ENCODE measurements at regions not wholly inside any gene's neighbourhood (a gene's known extent, or its start where the extent isn't known, plus 50 kb on each side); places are given as distances from the start of the nearest gene placed in this dataset.
A peak's percentile ranks its signal among the peaks of the same experiment; 100 is the strongest.

DNA sequence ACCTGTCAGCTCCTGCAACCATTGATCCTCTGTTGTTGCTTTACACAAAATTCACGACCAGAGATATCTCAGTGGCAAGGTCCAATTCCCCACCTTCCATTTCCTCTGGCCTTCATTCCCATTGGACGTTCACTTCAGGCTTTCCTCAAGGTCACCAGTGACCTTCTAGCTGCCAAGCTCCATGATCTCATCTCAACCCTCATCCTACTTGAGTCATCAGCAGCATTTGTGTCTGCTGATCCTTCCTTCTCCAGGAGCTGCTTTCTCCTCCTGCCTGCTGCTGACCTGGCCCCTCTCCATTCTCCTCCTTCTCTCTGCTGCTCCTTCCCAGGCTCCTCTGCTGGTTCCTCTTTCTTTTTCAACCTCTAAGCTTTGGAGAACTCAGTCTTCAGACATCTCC lies 66.2 kb upstream of the C10orf90 start:
- Mint-ChIP-seq H3K36me3 (ENCODE audit: insufficient read depth) (no peaks in the 10 kb centered on the region), H3K27me3 (peaks cover 30% of the 10 kb centered on the region)
- TF ChIP-seq, protein P1, sequence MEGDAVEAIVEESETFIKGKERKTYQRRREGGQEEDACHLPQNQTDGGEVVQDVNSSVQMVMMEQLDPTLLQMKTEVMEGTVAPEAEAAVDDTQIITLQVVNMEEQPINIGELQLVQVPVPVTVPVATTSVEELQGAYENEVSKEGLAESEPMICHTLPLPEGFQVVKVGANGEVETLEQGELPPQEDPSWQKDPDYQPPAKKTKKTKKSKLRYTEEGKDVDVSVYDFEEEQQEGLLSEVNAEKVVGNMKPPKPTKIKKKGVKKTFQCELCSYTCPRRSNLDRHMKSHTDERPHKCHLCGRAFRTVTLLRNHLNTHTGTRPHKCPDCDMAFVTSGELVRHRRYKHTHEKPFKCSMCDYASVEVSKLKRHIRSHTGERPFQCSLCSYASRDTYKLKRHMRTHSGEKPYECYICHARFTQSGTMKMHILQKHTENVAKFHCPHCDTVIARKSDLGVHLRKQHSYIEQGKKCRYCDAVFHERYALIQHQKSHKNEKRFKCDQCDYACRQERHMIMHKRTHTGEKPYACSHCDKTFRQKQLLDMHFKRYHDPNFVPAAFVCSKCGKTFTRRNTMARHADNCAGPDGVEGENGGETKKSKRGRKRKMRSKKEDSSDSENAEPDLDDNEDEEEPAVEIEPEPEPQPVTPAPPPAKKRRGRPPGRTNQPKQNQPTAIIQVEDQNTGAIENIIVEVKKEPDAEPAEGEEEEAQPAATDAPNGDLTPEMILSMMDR (IDR thresholded peaks at IDR 0.05; ENCODE audit: unreplicated experiment), result no peak

GRCh38 chr10:126738001-126738400 lies 67.5 kb upstream of the C10orf90 start:
- peaks cover 2% of the 10 kb centered on the region for H3K4me1 Mint-ChIP-seq (ENCODE audit: low read depth)
- TF ChIP-seq, protein P1 (IDR thresholded peaks at IDR 0.05; ENCODE audit: unreplicated experiment), result no peak
- DNase-seq (ENCODE audit: low spot score, unreplicated experiment), result no peak
- no peaks in the 10 kb centered on the region for H3K9me3 Mint-ChIP-seq (ENCODE audit: low read depth)
- peaks cover 29% of the 10 kb centered on the region for H3K27me3 Mint-ChIP-seq
- no peak overlapping the region for H3K4me3 Mint-ChIP-seq (ENCODE audit: low read depth)
- H3K27ac Mint-ChIP-seq, result no peak overlapping the region
- no peaks in the 10 kb centered on the region for H3K36me3 Mint-ChIP-seq (ENCODE audit: insufficient read depth)

More for the DNA sequence above, 66.2 kb upstream of the C10orf90 start:
- Mint-ChIP-seq H3K27ac (no peak overlapping the region), H3K4me1 (ENCODE audit: low read depth) (peaks cover 2% of the 10 kb centered on the region), H3K4me3 (ENCODE audit: low read depth) (no peak overlapping the region), H3K9me3 (ENCODE audit: low read depth) (no peaks in the 10 kb centered on the region)
- DNase-seq (ENCODE audit: low spot score, unreplicated experiment), result no peak

- no peak for DNase-seq (ENCODE audit: low spot score, unreplicated experiment)
- no peak overlapping the region for H3K27ac Mint-ChIP-seq
- peaks cover 3% of the 10 kb centered on the region for H3K4me1 Mint-ChIP-seq (ENCODE audit: low read depth)
- no peaks in the 10 kb centered on the region for H3K36me3 Mint-ChIP-seq (ENCODE audit: insufficient read depth)
- H3K27me3 Mint-ChIP-seq, result peaks cover 27% of the 10 kb centered on the region
- TF ChIP-seq, protein P1 (IDR thresholded peaks at IDR 0.05; ENCODE audit: unreplicated experiment), result no peak
- no peak overlapping the region for H3K4me3 Mint-ChIP-seq (ENCODE audit: low read depth)
- H3K9me3 Mint-ChIP-seq (ENCODE audit: low read depth), result no peaks in the 10 kb centered on the region
Measured at GRCh38 chr10:126744571-126744970, 74.1 kb upstream of the C10orf90 start.

GRCh38 chr10:126749015-126749655 lies 78.6 kb upstream of the C10orf90 start:
- H3K27me3 Mint-ChIP-seq, result peaks cover 11% of the 10 kb centered on the region
- peaks cover 3% of the 10 kb centered on the region for H3K4me1 Mint-ChIP-seq (ENCODE audit: low read depth)
- H3K4me3 Mint-ChIP-seq (ENCODE audit: low read depth), result no peak overlapping the region
- no peaks in the 10 kb centered on the region for H3K9me3 Mint-ChIP-seq (ENCODE audit: low read depth)
- DNase-seq (ENCODE audit: low spot score, unreplicated experiment), result peak; percentile 68
- no peak overlapping the region for H3K27ac Mint-ChIP-seq
- TF ChIP-seq, protein P1 (IDR thresholded peaks at IDR 0.05; ENCODE audit: unreplicated experiment), result peak; percentile 86
- no peaks in the 10 kb centered on the region for H3K36me3 Mint-ChIP-seq (ENCODE audit: insufficient read depth)

GRCh38 chr10:126754966-126755365 lies 84.5 kb upstream of the C10orf90 start:
- peaks cover 4% of the 10 kb centered on the region for H3K4me1 Mint-ChIP-seq (ENCODE audit: low read depth)
- no peak overlapping the region for H3K4me3 Mint-ChIP-seq (ENCODE audit: low read depth)
- DNase-seq (ENCODE audit: low spot score, unreplicated experiment), result no peak
- peaks cover 3% of the 10 kb centered on the region for H3K9me3 Mint-ChIP-seq (ENCODE audit: low read depth)
- H3K27me3 Mint-ChIP-seq, result peaks cover 4% of the 10 kb centered on the region
- H3K36me3 Mint-ChIP-seq (ENCODE audit: insufficient read depth), result no peaks in the 10 kb centered on the region
- TF ChIP-seq, protein P1 (IDR thresholded peaks at IDR 0.05; ENCODE audit: unreplicated experiment), result no peak
- H3K27ac Mint-ChIP-seq, result no peak overlapping the region
